SKM-1 treated with dmso at 0.1 percent for 144 hours (cell line): ENCODE measurements at regions not wholly inside any gene's neighbourhood (a gene's known extent, or its start where the extent isn't known, plus 50 kb on each side); places are given as distances from the start of the nearest gene placed in this dataset.

ENCODE experiments used
- DNase-seq: peaks from one replicate; lab custom pipeline; 2025; ENCODE audit not compliant: unreplicated experiment; lab: John Stamatoyannopoulos, UW

DNA sequence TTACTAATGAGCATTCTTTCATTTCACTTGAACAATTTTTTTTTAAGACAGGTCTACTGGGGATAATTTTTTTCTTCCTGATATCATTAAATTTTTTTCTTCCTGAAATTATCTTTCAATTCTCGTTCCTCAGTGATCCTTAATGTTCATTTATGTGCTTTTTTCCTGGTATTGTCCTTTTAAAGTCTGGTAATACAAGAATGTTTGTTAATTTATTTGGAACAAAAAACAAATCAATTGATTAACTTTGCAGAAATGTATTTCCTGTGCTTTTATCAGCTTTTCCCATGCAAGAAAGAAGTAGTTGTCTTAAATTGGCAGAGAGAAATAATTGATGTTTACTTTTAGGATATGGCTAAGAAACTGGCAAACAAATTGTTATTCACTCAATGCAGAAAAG lies 945.4 kb upstream of the MIR17HG start:
- DNase-seq, result no peak

DNA sequence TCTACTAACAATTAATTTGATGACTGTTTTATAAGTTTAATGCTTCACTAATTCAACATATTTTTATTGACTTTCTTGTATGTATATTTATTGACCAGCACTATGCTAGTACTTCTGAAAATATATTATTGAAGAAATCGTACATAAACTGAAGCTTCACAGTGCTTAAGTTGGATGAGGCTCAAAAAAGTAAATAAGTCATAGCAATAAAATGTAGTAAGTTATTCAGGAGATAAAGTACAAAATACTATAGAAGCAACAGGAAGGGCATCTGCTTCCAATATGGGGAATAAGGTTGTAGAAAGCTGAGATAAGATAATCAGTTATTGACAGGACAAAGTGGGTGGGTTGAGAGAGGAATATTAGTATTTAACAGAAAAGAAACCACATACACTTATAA lies 944.9 kb upstream of the MIR17HG start:
- no peak for DNase-seq

DNA sequence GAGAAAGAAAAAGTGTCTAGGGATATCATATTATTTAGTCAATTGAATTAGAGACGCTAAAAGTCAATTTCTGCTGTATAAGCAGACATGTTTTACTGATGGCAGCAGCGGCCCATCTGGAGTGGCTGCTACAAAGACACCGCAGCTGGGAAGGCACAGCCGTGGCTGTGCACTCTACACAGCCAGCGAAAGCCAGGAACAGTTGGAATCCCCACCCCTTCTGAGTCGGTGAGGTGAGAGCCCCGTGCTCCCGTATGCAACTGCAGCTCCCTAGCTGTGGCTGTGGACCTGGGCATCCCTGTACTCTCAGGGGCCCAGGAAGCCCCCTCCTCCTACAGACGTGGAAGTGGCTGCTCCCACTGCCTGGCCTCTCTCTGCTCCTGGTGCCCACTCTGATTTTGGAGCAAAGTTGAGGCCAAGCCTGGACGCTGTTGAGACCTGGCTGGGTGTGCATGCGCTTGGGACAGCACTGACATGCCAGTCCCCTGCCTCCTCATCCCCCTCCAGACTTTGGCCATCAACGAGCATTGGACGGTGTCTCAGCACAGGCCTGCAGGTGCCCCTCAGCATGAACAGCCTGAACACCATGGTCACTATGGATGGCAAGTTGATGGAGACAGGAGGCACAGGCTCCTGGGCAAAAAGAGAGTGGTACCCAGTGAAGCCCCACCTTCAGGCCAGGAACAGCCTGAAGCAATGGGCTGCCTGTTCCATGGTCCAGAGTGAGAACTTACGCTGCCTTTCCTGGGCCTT lies 944.0 kb upstream of the MIR17HG start:
- DNase-seq, result no peak

DNA sequence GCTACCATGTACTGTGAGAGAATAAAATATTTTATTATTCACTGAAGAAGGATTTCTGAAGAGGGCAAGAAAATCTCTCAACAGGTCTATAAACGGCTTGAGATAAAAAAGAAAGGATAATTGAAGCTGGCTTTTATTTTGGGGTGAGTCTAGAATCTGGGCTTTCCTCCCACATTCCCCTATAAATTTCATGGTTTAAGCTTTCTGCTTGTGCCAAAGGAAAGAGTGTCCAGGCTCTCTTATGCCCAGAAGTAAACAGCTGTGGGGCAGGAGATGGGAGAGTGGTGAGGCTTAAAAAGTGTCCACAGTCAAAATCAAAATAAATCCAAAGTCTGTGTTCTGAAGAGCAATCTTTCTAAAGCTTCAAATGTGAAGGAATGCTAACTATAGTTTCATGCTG lies 942.2 kb upstream of the MIR17HG start:
- no peak for DNase-seq

DNA sequence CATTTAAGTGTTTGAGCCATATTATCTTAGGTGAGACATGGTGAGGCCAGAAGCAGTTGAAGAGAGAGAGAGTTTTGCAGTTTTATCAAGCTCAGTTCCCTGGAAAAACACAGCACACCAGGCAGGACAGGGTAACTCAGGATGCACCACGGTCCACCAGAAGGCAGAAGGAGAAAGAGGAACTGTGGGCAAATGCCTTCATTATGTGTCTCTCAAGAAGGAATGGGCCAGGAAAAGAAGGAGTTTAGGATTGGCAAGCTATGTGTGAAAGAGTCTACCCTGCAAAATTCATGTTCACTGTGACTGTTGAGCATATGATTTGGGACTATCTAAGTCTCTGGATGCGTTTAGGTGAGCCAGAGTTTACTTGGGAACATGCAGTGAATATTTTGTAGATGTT lies 934.5 kb upstream of the MIR17HG start:
- DNase-seq, result no peak

DNA sequence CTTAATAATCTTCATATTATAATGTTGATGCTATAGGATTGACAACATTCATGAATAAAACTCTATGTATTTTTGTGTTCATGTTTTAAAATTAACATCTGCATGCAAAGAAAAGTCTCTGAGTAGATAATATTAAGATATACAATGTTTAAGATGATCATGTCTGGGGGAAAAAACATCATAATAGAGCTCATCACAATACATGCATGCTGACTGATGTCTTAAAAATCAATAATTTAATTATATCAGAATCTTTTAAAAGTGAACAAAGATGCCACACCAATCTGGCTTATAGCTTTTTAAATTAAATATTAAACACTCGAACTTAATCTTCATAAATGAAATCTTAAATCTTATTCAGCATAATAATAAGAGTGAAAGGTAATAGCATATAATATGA lies 933.9 kb upstream of the MIR17HG start:
- DNase-seq, result no peak

DNA sequence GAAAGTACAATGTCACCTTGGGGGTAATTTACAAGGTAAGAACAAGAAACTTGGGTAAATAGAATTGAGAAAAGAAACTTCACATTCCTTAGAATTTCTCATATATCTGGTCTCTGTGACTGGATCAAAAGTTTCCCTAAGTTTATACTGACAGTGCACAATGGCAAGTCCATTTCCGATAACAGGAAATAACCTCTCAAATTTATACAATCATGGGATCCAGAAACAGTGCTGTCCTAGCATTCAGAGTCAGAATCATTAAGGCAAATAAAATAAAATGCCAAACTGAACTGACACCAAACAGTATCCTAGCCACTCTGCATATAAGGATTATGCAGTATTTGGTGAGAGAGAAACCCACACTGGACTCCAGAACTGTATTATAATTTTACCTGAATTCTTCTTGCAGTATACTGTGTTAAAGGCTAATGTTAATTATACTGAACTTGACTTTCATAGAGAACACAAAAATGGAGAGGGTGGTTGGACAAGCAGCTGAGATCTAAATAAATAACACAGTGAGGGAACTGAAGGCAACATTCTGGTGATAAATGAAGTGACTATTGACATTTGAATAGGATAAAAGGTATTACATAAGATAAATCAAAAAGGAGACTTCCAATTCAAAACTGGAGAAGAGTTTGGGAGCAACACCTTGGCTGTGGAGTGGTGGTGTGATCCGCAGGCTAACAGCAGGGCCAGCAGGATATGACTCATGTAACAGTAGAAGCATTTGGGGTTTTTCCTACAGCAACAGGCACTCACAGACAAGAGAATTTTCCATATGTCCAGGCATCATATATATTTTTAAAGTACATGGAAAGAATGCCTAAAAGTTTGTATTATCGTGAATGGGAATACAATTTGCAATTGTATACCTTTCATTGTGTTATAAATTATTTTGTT lies 932.5 kb upstream of the MIR17HG start:
- DNase-seq, result no peak

DNA sequence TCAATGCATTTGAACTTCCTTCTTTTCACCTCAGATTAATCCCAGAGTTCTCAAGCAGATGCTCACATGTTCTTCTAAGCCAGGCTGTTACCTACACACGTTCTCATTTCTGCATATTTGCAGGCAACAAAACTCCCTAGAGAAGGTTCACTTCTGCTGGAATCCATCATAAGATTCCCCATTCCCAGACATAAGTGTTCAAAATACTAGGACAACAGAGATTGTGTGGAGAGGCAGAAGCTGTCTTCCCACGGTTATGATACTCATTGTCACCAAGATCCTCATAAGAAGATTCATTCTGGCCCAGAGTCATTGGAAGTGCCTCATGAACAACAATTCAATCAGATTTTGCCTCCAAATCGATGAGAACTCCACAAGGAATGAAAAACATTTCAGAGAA lies 931.6 kb upstream of the MIR17HG start:
- DNase-seq, result no peak

DNA sequence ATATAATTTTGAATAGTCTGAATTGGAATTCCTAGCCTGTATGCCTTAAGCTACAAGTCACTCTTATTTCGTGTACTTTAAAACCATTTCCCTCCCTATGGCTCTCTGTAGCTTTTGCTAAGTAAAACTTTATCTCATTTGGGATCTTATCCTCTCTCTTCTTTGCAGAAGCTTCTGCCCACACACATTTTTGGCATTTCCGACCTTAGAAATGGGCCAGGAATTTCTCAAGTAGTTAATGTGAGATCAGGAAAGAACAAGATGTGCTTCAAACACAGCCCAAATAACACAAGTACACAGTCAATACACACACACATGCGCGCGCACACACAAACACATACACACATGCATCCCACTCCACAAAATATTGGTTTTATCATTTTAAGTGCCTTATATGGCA lies 931.0 kb upstream of the MIR17HG start:
- no peak for DNase-seq

DNA sequence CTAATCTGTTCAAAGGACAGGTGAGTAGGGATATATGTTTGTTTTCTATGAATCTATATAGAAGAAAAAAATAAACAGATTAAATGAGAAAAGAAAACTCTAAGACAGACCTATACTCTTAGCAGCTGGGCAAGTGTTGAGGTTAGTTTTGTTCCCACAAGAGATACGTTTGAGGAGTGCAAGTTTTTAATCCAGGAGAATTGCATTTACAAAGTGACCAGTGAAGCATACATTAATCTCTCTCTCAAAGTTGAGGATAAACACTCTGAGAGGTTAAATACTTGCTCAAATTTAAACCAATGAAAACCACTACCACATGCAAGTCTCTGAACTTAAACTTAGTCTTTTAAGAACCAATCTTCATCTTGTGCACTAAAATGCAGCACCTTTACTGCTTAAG lies 930.5 kb upstream of the MIR17HG start:
- no peak for DNase-seq

DNA sequence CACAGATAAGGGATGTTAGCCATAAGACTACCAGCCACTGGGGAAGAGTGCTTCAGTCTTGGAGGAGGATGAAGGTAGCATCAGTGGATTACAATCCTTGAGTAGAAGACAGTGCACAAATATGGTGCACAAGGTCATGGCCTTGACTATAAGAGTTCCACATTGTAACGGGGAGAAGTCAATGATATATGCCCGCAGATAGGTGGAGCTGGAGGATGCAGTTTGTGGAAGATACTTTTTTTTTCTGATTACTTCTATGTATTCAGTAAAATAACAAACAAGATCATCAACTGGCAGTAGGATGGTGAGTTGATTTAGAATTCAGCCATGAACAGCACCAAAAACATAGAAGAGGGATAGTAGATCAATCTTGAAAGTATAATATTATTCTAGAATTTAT lies 926.8 kb upstream of the MIR17HG start:
- DNase-seq, result no peak

DNA sequence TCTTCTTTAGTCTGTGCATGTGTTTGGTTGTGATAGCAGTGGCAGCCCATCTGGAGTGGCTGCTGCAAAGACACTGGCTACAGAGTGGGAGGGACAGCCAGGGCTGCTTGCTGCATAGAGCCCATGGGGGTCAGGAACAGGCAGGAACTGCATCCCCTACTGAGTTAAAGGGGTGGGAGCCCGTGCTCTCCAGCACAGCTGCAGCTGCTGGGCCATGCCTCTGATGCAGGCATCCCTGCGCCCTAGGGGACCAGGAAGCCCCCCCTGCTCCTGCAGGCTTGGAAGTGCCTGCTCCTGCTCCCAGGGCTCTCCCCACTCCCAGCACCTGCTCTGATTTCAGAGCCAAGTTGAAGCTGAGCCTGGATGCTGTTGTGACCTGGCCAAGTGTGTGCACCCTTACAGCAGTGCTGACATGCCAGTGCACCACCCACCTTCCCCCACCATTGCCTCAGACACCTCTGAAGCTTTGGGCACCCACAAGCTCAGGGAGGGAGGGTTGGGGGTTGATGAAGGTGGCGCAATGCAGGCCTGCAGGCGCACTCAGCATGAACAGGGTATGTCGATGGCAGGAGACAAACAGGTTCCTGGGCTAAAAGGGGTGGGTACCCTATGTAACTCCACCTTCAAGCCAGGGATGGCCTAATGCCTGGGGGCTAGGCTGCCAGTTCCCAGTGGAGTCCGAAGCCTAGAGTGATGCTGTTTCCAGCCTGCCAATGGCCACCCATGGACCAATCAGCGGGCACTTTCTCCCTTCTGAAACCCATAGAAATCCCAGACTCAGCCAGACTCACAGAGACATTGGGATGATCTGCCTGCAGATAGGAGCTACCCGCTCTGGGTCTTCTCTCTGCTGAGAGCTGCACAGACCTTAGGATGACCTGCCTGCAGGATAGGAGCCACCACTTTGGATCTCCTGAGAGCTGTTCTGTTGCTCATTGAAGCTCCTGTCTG lies 919.9 kb upstream of the MIR17HG start:
- DNase-seq, result no peak

DNA sequence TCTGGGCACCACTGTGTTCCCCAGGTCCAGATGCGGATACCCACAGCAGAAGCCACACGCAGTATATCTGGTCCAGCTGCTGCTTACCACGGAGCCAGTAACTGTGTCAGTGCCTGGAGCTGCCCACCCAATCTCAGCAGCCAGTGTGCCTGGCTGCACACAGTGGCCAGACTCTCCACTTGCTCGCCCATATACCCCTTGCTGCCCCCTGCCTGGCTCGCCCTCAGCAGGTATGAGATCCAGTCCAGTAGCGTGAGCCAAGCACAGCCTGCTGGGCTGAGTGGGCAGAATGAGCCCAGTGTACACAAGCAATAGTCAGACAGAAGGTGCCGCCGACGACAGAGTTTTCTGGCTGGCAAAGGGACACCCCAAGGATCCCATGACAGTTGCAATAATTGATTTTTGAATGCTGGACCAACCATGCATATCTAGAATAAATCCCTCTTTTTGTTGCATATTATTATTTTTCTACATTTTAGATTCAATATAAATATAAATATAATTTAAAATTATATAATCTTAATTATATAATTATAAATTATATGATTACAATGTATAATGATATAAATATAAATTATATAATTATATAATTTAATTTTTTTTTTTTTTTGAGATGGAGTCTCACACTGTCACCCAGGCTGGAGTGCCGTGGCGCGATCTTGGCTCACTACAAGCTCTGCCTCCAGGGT lies 918.8 kb upstream of the MIR17HG start:
- DNase-seq, result no peak

DNA sequence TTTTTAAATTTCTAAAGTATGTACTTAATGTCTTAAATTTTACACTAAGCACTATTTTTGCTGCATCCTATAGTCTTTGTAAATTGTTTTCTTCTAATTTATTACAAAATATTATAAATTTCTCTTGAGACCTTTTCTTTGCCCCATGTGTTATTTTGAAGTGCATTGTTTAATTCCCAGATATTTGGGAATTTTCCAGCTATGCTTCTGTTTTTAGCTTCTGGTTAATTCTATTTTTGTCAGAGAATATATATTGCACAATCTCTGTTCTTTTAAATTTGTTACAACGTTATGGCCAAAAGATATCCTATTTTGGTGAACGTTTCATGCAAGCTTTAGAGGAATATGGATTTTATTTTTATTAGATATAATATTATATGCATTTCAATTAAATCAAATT lies 917.4 kb upstream of the MIR17HG start:
- DNase-seq, result no peak

DNA sequence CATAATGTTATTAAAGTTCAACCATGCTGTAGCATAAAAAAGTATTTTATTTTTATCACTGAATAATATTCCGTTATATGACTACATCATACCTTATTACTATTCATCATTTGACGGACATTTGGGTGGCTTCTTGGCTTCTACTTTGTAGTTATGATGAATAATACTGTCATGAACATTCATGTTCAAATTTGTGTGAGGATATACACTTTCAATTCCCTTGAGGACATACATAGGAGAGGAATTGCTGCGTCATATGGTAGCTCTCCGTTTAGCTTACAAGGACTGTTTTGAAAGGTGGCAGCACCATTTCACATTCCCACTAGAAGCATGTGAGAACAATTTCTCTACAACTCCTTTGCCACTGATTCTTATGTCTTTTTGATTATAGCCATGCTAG lies 910.8 kb upstream of the MIR17HG start:
- no peak for DNase-seq

DNA sequence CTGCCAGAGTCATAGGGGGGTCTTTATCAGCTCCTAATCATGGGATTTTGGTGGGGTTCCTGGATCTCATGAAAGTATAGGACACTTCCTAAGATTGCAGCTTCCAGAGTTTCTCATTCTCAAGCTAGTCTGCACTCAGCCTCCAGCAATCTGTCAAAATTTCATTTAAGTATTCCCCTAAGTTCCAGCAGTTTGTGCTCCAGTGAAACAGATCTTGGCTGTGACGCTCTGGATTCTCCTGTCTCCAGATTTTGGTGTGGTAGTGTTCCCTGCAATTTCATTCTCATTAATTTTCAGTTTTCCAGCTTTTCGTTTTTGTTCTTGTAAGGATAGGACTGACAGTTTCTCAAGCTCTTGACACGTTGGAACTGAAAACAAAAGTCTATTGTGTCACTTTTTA lies 908.9 kb upstream of the MIR17HG start:
- no peak for DNase-seq

DNA sequence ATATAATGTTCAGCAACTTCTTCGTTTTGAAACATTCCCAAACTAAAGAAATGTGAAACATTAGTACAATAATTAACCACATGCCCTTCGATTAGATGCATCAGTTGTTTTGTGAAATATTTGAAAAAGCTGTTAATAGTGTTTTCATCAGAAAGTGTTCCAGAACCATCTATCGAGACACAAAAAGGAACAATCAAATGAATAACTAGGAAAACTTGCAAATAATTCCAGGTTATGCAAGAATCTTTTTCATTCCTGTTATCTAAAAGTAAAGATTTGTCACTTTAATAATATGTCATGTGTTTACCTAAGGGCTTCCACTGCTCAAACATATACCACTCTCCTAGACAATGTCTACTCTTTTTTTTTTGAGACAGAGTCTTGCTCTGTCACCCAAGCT lies 904.2 kb upstream of the MIR17HG start:
- DNase-seq, result no peak

DNA sequence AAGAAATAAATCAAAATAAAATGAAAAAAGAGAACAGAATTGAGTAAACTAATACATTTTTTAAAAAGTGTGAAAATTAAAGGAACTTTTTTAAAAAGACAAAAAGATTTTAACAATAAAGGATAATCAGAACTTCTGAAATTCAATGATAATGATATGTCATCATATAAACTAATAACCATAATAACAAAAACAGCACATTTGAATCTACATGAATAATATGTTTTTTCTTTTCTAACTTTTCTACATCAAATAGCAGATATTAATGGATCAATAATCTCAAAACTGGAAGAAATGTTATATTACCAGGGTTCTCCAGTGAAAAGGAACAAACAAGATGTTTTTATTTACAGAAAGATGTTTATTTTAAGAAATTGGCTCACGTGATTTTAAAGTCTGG lies 903.3 kb upstream of the MIR17HG start:
- DNase-seq, result no peak

DNA sequence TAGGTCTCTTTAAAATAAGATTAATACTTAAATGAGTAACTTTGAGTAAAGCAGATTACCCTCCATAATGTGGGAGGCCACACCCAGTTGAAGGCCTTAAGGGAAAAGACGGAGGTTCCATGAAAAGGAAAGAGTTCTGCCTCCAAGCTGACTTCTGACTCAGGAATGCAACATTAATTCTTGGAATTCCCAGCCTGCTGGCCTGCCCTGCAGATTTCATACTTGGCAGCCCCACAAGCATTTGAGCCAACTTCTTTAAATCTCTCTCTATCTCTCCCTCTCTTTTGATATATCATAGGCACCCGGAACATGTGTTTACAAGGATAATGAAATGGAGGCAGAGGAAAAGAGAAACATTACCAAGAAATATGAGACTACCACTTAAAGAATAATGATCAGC lies 902.3 kb upstream of the MIR17HG start:
- no peak for DNase-seq

DNA sequence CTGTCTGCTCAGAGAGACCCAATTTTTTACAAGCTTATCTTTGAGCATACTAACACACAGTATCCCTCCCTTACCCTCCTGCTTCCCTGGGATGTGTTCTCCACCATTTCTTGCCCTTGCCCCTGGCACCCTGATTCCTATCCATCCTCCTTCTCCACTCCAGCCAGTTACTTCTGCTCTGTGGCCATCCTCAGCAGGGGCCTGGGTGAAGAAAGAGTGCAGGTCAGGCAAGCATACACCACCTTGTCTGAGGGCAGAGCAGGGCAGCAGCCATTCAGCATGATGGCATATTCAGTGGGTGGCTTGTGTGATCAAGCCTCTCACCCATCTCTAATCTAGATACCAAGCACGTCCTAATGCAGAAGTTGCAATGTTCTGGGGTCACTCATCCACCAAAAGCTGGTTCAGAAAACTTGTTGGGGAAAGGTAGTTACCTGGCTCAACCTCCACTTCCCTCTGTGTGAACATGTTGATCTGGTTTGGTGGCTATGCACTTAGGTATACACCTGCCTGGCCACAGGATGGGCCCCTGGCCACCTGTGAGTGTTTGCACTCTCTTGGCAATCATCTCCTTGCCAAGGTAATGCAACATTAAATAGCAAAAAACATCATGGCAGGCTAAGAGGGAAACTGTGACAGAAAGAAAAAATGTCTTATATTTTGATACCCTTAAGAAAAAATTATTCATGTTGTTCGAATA lies 900.3 kb upstream of the MIR17HG start:
- DNase-seq, result no peak
